SIG-M5 treated with dmso at 0.1 percent for 504 hours (cell line): ENCODE measurements at regions not wholly inside any gene's neighbourhood (a gene's known extent, or its start where the extent isn't known, plus 50 kb on each side); places are given as distances from the start of the nearest gene placed in this dataset.

Source experiments
- DNase-seq: peaks from one replicate; lab custom pipeline; 2025; ENCODE audit not compliant: unreplicated experiment; lab: John Stamatoyannopoulos, UW

GRCh38 chr5:143992496-143992895 is 178.0 kb downstream of the YIPF5 start:
- DNase-seq = no peak

DNA sequence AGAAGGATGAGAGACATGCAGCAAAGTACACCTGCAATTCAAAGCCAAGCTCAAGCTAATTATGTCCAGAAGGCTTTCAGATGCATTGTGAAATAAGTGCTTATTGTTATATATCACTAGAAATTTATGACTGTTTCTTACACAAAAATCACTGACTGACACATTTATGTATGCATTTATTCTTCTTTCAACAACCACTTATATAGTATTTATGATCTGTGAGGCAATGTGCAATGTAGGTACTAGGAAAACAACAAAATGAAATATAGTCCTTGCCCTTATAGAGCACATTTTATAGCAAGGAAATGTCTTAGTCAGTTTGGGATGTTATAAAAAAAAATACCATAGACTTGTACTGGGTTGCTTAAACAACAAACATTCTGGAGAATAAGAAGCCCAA is 167.6 kb downstream of the YIPF5 start:
- no peak for DNase-seq

- no peak for DNase-seq
Observed at GRCh38 chr5:144003636-144004035, 166.8 kb downstream of the YIPF5 start.

GRCh38 chr5:144004146-144004545 is 166.3 kb downstream of the YIPF5 start:
- DNase-seq = no peak

- no peak for DNase-seq
Observed at GRCh38 chr5:144004751-144005150, 165.7 kb downstream of the YIPF5 start.

DNA sequence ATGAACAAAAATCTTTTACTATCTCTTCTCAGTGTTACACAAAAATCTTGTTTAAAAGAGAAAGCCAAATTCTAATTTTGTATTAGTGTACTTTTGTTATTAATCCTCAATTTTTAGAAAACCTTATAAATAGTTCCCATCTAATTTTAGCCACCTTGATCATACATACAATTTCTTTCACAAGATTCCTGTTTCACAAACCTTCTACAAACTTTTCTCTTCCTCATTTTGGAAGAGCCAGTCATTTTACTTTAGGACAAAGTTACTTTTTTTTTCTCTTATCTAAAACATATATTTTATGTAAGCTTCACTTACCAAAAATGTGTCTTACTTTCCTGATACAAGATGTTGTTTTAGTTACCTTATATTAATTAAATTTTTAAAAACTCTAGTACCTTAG is 161.3 kb downstream of the YIPF5 start:
- DNase-seq = peak; percentile 40

DNA sequence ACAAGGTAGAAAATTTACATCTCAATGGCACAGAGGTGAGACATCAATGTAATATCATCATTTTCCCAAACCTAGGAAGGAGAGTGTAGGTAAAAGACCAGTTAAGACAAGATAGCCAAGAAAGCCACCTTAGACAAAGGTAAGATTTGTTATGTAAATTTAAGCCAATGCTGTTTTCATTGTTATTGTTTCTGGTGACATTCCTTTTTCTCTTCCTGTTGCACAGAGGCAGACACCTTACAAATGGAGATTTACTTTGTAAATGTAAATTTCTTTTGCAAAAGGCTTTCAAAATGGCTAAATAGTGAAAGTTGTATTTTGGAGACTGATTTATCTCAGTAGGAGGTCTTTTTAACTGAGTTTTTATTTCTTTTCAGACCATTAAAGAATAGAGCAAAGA is 159.1 kb downstream of the YIPF5 start:
- no peak for DNase-seq

- DNase-seq = no peak
Observed at GRCh38 chr5:144013816-144014215, 156.6 kb downstream of the YIPF5 start.

DNA sequence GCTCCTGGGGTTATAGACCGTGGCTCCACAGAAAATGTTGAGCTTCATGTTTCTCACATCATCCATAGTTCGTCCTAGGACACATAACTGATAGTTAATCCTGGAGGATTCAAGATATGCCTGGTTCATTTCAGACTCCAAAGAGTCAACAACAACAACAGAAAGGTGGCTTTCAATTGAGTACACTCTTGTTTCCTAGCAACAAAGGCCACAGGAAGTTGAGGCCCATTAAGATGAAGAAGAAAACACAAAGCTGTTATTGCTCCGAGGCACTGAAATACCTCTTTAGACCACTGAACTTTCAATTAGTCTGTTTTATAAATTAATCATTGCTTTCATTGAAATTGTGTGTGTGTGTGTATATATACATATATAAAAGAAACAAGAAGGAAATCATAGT is 154.5 kb downstream of the YIPF5 start:
- DNase-seq = no peak

DNA sequence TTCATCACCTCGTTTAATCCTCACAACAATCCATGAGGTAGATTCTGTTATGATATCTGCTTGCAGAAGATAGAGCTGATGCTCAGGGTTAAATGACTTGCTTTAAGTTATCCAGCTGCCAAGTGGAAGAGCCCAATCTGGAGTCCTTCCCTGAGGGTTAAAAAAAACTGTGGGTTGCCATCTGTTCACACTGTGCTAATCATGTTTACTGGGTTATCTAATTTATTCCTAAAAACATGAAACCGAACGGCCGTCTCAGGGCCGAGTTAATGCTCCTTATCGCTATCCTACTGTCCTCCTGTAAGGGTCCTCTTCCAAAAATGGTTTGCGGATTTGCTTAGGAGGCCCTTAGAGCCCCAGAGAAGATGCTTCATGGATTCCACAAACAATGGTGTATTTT is 153.3 kb downstream of the YIPF5 start:
- DNase-seq = no peak

GRCh38 chr5:144017631-144018030 is 152.8 kb downstream of the YIPF5 start:
- DNase-seq = no peak

- DNase-seq = no peak
Observed at GRCh38 chr5:144024090-144024489, 146.4 kb downstream of the YIPF5 start.

- no peak for DNase-seq
Observed at GRCh38 chr5:144024545-144024944, 145.9 kb downstream of the YIPF5 start.

DNA sequence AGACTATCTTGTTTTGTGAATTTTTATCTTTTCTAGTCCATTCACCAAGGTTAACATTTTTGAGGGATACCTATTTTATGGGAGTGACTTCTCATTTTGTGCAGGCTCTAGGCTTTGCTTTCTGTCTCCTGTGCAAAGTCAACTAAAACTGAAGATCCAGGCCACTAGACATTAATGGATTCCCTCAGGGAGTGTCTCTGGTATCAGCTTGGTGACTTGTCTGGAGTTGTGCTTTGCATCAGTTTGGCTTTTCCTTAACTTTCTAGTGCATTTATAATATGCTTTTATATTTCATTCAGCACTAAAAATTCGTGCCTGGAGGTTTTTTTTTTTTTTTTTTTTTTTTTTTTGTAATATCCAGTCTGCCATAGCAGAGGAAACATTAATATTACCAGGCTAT is 144.2 kb downstream of the YIPF5 start:
- no peak for DNase-seq

DNA sequence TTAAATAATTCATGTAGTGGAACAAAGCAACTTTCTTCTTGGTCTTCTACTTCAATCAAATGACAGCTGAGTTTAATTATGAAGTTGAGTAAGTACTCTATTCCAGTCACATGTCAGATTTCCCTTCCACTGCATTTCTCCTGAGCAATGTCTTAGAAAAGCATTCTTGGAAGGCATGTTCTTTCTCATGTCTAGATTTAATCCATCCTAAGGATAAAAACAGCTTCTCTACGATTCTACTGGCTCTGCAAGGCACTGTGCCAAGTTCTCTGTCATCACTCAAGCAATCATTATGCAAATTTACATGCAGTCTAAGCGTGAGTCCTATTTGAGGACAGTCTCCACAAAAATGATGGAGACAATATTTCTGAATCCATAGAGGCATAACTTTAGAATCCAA is 142.4 kb downstream of the YIPF5 start:
- no peak for DNase-seq

- no peak for DNase-seq
Observed at GRCh38 chr5:144028636-144029035, 141.8 kb downstream of the YIPF5 start.

DNA sequence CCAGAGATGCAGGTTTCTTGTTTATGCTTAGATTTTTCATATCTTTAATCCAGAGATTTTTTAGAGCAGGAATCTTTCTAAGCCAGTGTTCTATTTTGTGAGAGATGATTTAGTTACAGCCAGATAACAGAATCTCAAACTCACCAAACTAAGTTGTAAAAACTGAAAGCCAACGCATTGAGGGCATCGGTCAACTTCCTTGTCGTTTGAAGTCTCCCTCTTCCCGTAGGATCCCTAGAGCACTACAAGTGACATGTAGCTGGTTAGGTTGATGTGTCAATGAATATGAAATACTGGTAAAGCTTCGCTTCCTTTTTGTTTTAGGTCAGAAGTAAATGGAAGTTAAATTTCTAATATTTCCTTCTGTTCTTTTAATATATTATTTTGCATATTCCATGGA is 139.6 kb downstream of the YIPF5 start:
- no peak for DNase-seq

DNA sequence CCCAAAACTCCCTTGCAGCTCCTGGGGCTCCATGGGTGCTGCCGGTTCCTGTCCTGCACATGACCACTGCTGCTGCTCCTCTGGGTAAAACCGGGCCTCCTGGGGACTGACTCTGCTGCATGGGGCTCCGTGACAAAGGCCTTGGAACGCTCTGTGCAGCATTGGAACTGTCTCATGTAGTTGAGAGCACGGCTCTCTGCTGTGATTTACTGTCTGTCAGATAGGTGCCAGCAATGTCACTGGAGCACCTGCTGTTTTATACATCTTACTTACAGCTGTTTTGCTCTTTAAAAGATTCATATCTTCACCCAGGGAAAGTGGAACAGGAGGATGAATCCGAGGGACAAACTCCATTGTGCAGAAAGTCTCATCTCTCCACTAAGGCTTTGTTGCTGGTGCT is 138.1 kb downstream of the YIPF5 start:
- no peak for DNase-seq

GRCh38 chr5:144033486-144033885 is 137.0 kb downstream of the YIPF5 start:
- DNase-seq = no peak

GRCh38 chr5:144035046-144035740 is 135.3 kb downstream of the YIPF5 start:
- DNase-seq = no peak

- no peak for DNase-seq
Observed at GRCh38 chr5:144036476-144036875, 134.0 kb downstream of the YIPF5 start.

DNA sequence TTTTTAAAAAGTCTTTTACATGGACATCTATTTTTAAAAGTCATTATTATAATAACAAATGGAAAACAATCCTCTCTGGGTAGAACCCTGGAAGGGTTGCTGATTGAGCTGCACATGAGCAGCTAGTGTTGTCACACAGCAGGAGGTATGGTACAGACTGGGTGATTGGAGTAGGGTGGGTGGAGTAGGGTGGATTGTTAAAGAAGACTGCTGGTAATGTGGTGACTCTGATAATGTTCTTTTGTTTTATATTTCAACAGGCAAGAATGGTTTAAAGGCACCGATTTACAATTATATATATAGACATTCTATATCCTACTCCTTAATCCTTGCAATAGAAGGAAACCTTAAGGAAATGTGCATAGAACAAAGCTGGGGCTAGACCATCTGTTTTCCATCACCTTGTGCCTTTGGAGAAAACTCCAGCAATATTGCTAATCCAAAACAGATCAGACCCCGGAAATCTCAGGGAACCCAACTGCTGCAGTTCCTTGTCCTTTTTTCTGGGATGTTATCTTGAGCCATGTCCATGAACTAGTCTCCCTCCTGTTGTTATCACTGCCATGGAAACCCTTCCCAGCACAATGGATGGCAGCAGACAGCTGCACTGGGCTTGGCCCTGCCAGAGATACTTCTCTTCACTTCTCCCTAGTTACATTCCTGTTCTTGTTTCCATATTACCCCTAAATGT is 129.7 kb downstream of the YIPF5 start:
- DNase-seq = no peak

DNA sequence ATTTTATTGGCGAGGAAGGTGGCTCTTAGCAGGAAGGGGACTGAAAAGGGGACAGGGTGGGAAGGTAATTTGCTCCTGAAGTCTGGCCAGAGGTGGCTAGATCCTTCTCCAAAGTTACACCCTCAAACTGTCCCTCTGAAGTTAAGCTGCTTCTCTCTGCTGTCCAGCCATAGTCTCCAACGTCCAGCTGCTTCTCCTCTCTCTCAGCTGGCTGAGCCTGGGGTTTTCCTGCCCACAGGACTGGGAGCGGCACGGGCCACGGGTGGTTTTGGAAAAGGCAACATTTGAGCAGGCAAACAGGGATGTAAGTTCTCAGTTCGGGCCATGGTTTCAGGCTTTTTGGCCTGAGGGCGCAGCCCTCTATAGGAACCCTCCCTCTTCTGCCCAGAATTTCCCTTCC is 128.3 kb downstream of the YIPF5 start:
- no peak for DNase-seq
